BJ (cell line): ENCODE measurements at regions not wholly inside any gene's neighbourhood (a gene's known extent, or its start where the extent isn't known, plus 50 kb on each side); places are given as distances from the start of the nearest gene placed in this dataset.

Source experiments
- CTCF ChIA-PET: fragments of 350-600 bp; formaldehyde crosslinking; extraction: SDS; loops from one replicate; lab custom pipeline; 2021; ENCODE audit warnings: antibody characterized with exemption, inconsistent platforms; lab: Yijun Ruan, JAX
- POLR2A ChIA-PET: fragments of 300-600 bp; sonication (Branson Sonifier 250); formaldehyde crosslinking; extraction: SDS; loops from one replicate; lab custom pipeline; 2021; ENCODE audit warnings: antibody characterized with exemption; lab: Charles Lee
- DNase-seq: peaks from one replicate; pipeline ENCODE4 v3.0.0-alpha.2; 2011; ENCODE audit warnings: low read depth
- H3K27me3 ChIP-seq: 2 replicates; pipeline ENCODE4 v1.6.0; 2011; ENCODE audit warnings: low read length; ENCODE audit not compliant: control insufficient read depth, insufficient read depth
- H3K36me3 ChIP-seq: 2 replicates; pipeline ENCODE4 v1.5.1; 2011; ENCODE audit warnings: low read length; ENCODE audit not compliant: control insufficient read depth, insufficient read depth
- H3K4me3 ChIP-seq: 2 replicates; pipeline ENCODE4 v1.5.1; 2011; ENCODE audit warnings: low read depth, mild to moderate bottlenecking, control low read depth, low read length
- CTCF ChIP-seq: IDR thresholded peaks from 2 replicates; pipeline ENCODE4 v1.5.1; 2011; ENCODE audit warnings: low read depth, mild to moderate bottlenecking, control low read depth, inconsistent platforms, low read length, moderate library complexity; ENCODE audit not compliant: insufficient read depth

- ChIA-PET CTCF (no interaction called here), POLR2A (no interaction called here)
- Histone ChIP-seq H3K27me3 (no peaks in the 10 kb centered on the region), H3K4me3 (no peak overlapping the region), H3K36me3 (no peaks in the 10 kb centered on the region)
- no peak for TF ChIP-seq CTCF
- DNase-seq, result no peak
Measured at GRCh38 chr5:120326651-120327050, 137.4 kb upstream of the PRR16 start.

- TF ChIP-seq CTCF, result no peak
- no peaks in the 10 kb centered on the region for H3K36me3 ChIP-seq
- no peaks in the 10 kb centered on the region for H3K27me3 ChIP-seq
- POLR2A ChIA-PET, result no interaction called here
- no peak overlapping the region for H3K4me3 ChIP-seq
- DNase-seq, result no peak
- CTCF ChIA-PET, result no interaction called here
Measured at GRCh38 chr5:120327180-120327579, 136.9 kb upstream of the PRR16 start.

- CTCF ChIA-PET, result no interaction called here
- POLR2A ChIA-PET, result no interaction called here
- no peak for DNase-seq
Measured at GRCh38 chr5:120329095-120329494, 135.0 kb upstream of the PRR16 start.

GRCh38 chr5:120330558-120330957 lies 133.5 kb upstream of the PRR16 start:
- POLR2A ChIA-PET, result no interaction called here
- CTCF ChIA-PET, result no interaction called here
- TF ChIP-seq CTCF, result no peak
- no peak for DNase-seq
- Histone ChIP-seq H3K36me3 (no peaks in the 10 kb centered on the region), H3K4me3 (no peak overlapping the region), H3K27me3 (no peaks in the 10 kb centered on the region)

More at GRCh38 chr5:120329095-120329494, 135.0 kb upstream of the PRR16 start:
- no peak for TF ChIP-seq CTCF
- Histone ChIP-seq H3K4me3 (no peak overlapping the region), H3K36me3 (no peaks in the 10 kb centered on the region), H3K27me3 (no peaks in the 10 kb centered on the region)

- TF ChIP-seq CTCF, result no peak
- CTCF ChIA-PET, result no interaction called here
- Histone ChIP-seq H3K36me3 (no peaks in the 10 kb centered on the region), H3K4me3 (no peak overlapping the region), H3K27me3 (no peaks in the 10 kb centered on the region)
- DNase-seq, result no peak
- POLR2A ChIA-PET, result no interaction called here
Measured at GRCh38 chr5:120344181-120344580, 119.9 kb upstream of the PRR16 start.
